HG03378 (cell line): ENCODE measurements at regions not wholly inside any gene's neighbourhood (a gene's known extent, or its start where the extent isn't known, plus 50 kb on each side); places are given as distances from the start of the nearest gene placed in this dataset.
"Not testable (repeated sequence)": the region's sequence is repeated elsewhere in the genome, so short reads cannot be mapped to it uniquely, and the experiment has no call there.

ENCODE experiments used
- ATAC-seq: cut with Tn5 transposase; IDR thresholded peaks from one replicate; pipeline ENCODE4 v1.9.1; 2021; ENCODE audit warnings: mild to moderate bottlenecking, moderate library complexity; ENCODE audit not compliant: unreplicated experiment

GRCh38 chr2:175432793-175433192 is 251.3 kb upstream of the ATP5MC3 start:
- ATAC-seq = no peak

- no peak for ATAC-seq
Observed at GRCh38 chr2:175432021-175432420, 250.5 kb upstream of the ATP5MC3 start.

- no peak for ATAC-seq
Observed at GRCh38 chr2:175431101-175431946, 249.8 kb upstream of the ATP5MC3 start.

- no peak for ATAC-seq
Observed at GRCh38 chr2:175430236-175430635, 248.7 kb upstream of the ATP5MC3 start.

GRCh38 chr2:175418224-175418835 is 236.8 kb upstream of the ATP5MC3 start:
- no peak for ATAC-seq

- ATAC-seq = peak; percentile 49
Observed at GRCh38 chr2:175414882-175415487, 233.5 kb upstream of the ATP5MC3 start.

GRCh38 chr2:175414191-175414881 is 232.8 kb upstream of the ATP5MC3 start:
- ATAC-seq = no peak

- not testable (repeated sequence) for ATAC-seq
Observed at GRCh38 chr2:175410941-175411340, 229.4 kb upstream of the ATP5MC3 start.

- no peak for ATAC-seq
Observed at GRCh38 chr2:175404839-175405238, 223.3 kb upstream of the ATP5MC3 start.

GRCh38 chr2:175403599-175404221 is 222.2 kb upstream of the ATP5MC3 start:
- ATAC-seq = no peak

- no peak for ATAC-seq
Observed at GRCh38 chr2:175402571-175402970, 221.1 kb upstream of the ATP5MC3 start.

GRCh38 chr2:175401956-175402469 is 220.5 kb upstream of the ATP5MC3 start:
- ATAC-seq = no peak

- no peak for ATAC-seq
Observed at GRCh38 chr2:175400975-175401374, 219.5 kb upstream of the ATP5MC3 start.

GRCh38 chr2:175399326-175399725 is 217.8 kb upstream of the ATP5MC3 start:
- no peak for ATAC-seq

GRCh38 chr2:175398848-175399247 is 217.3 kb upstream of the ATP5MC3 start:
- ATAC-seq = no peak

GRCh38 chr2:175396696-175397095 is 215.2 kb upstream of the ATP5MC3 start:
- no peak for ATAC-seq

GRCh38 chr2:175393851-175394250 is 212.3 kb upstream of the ATP5MC3 start:
- ATAC-seq = no peak

GRCh38 chr2:175383286-175383685 is 201.8 kb upstream of the ATP5MC3 start:
- no peak for ATAC-seq

- no peak for ATAC-seq
Observed at GRCh38 chr2:175373729-175374128, 192.2 kb upstream of the ATP5MC3 start.
